Ovary (tissue), 7 donors: ENCODE measurements at regions not wholly inside any gene's neighbourhood (a gene's known extent, or its start where the extent isn't known, plus 50 kb on each side); places are given as distances from the start of the nearest gene placed in this dataset.

Experiments
- DNase-seq, 5 donors: peaks; one replicate each; pipeline ENCODE4 v3.0.0-alpha.2; 2019 to 2020
- H3K27ac ChIP-seq, 2 donors: fragments of 200-600 bp; one replicate each; pipeline versions ENCODE4 v1.5.1 to v1.8.0; 2019 to 2022
- H3K27me3 ChIP-seq: fragments of 200-600 bp; one replicate; pipeline ENCODE4 v1.8.0; 2022
- H3K36me3 ChIP-seq: fragments of 200-600 bp; sonication (generic); one replicate; pipeline ENCODE4 v1.5.1; 2019
- H3K4me1 ChIP-seq: one replicate; pipeline ENCODE4 v1.8.1; 2013; ENCODE audit warnings: mild to moderate bottlenecking, moderate library complexity; ENCODE audit not compliant: insufficient read depth
- H3K4me3 ChIP-seq: fragments of 200-600 bp; sonication (generic); one replicate; pipeline ENCODE4 v1.5.1; 2017
- H3K9me3 ChIP-seq, 2 donors: fragments of 200-600 bp in 1 of 2; sonication (generic) in 1 of 2; one replicate each; pipeline versions ENCODE4 v1.5.1 to v1.8.1; 2013 to 2019; ENCODE audit warnings: mild to moderate bottlenecking in 1 of 2, moderate library complexity in 1 of 2
- CTCF ChIP-seq, 3 donors: fragments of 450-650 bp in 2 of 3; fragments of 200-600 bp in 1 of 3; IDR thresholded peaks; one replicate each; pipeline versions ENCODE4 v1.5.1 to v1.8.0; 2016 to 2022; ENCODE audit warnings: antibody characterized with exemption in 3 of 3, mild to moderate bottlenecking in 1 of 3
- EP300 ChIP-seq: sonication (generic); formaldehyde crosslinking; IDR thresholded peaks from one replicate; pipeline ENCODE4 v1.6.1; 2017; ENCODE audit warnings: antibody characterized with exemption
- POLR2A ChIP-seq: fragments of 450-650 bp; IDR thresholded peaks from one replicate; pipeline ENCODE4 v1.6.1; 2017; ENCODE audit warnings: antibody characterized with exemption, mild to moderate bottlenecking, moderate library complexity
- WGBS, 3 donors: extraction: QIAGEN DNeasy Blood & Tissue Kit in 1 of 3; methylation state at CpG; one replicate each; pipeline versions ENCODE4 v1.1.5 to v1.1.7; 2013 to 2017; 5-methylcytosine and 5-hydroxymethylcytosine counted together
- intact Hi-C, 4 donors: fragments of 100-400 bp; cut with DNase I; formaldehyde crosslinking; loops; one replicate each; pipeline versions ENCODE4 v1.11.0 to v1.15.1; 2022 to 2023
- donor health status: DM: no; HTN: no; CAD: no; lungs with moderate emphysema.
- donor health status: DM: no; HTN: no; CAD: no.
- donor health status: Bipolar disorder and iron deficiency.
- donor health status: DM: no; HTN: no; CAD: no.
- donor health status: DM: yes; HTN: yes; CAD: no.

DNA sequence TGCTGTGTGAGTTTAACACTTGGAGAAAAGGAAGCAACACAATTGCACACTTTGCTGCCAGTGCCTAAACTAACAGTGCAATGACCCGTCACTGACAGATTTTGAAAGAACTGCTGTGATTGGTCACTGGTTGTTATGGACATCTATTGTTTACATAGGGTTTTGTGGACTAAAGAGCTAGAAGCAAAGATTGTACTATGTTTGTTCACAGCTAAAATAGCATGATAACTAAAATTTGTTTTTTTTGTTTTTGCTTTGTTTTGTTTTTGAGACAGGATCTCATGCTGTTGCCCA, 112.4 kb upstream of the GOLGA8J start:
- 58 to 63% (median 60%) methylated on average over 1 of the region's 1 CpG for WGBS, 3 donors
- intact Hi-C loops = loop anchor here in 1 of 4 donors (10.0 kb wide), 1 partner anchor 56 kb away; no protein-coding TSS in a partner anchor

GRCh38 chr15:29969562-29970401, 113.0 kb upstream of the GOLGA8J start:
- H3K27ac ChIP-seq = no peak overlapping the region
- no peaks in the 10 kb centered on the region for H3K27me3 ChIP-seq
- H3K4me3 ChIP-seq = no peak overlapping the region

More for the DNA sequence above, 112.4 kb upstream of the GOLGA8J start:
- Histone ChIP-seq H3K27me3 (no peaks in the 10 kb centered on the region), H3K27ac (no peak overlapping the region), H3K9me3 (no peaks in the 10 kb centered on the region), H3K4me1 (no peaks in the 10 kb centered on the region), H3K36me3 (no peaks in the 10 kb centered on the region), H3K4me3 (no peak overlapping the region)
- DNase-seq = no peak
- TF ChIP-seq POLR2A (no peak), CTCF (IDR thresholded peaks at IDR 0.05) (no peak), EP300 (no peak)

DNA sequence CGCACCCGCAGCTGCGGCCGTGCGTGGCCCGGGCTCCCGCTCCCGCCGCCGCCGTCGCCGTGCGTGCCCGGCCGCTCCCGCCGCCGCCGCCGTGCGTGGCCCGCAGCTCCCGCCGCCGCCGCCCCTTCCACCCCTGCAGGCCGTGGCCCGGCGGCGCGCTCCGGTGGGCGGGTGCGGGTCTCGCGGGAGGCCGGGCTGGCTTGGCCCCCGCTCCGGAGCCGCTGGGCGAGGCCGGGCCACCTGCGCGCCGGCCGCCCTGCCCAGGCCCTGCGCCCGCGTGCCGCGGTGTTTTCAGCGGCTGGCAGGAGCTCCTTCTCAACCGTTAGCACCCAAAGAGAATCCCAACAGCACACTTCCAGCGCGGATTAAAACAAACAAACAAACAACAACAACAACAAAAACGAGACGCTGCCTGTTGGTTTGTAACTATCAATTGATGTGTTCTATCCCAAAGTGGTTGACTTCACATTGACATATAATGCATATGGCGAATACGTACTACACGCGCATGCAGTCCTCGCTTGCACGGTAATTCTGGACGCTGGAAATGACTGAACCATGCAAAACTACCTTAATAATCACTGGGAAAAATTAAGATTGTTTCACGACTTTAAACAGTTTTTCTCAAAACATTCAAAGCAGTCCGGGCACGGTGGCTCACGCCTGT, 113.7 kb upstream of the GOLGA8J start:
- no peaks in the 10 kb centered on the region for H3K27me3 ChIP-seq
- H3K4me3 ChIP-seq = peak overlapping the region; percentile 51
- WGBS, 3 donors = 14 to 32% (median 17%) methylated on average over 38 to 69 of the region's 69 CpGs
- H3K9me3 ChIP-seq = no peaks in the 10 kb centered on the region
- intact Hi-C loops = no loop called here
- TF ChIP-seq EP300 (no peak), POLR2A (no peak), CTCF (IDR thresholded peaks at IDR 0.05) (no peak)
- no peaks in the 10 kb centered on the region for H3K36me3 ChIP-seq
- no peak for DNase-seq
- H3K4me1 ChIP-seq = no peaks in the 10 kb centered on the region
- no peak overlapping the region for H3K27ac ChIP-seq

More at GRCh38 chr15:29969562-29970401, 113.0 kb upstream of the GOLGA8J start:
- TF ChIP-seq CTCF (IDR thresholded peaks at IDR 0.05) = no peak
- TF ChIP-seq EP300 = no peak
- no peak for TF ChIP-seq POLR2A
- H3K4me1 ChIP-seq = no peaks in the 10 kb centered on the region
- intact Hi-C loops = loop anchor here in 1 of 4 donors (10.0 kb wide), 1 partner anchor 55 kb away; no protein-coding TSS in a partner anchor
- DNase-seq = no peak
- no peaks in the 10 kb centered on the region for H3K9me3 ChIP-seq
- 80 to 88% (median 86%) methylated on average over 10 of the region's 10 CpGs for WGBS, 3 donors
- H3K36me3 ChIP-seq = no peaks in the 10 kb centered on the region

- TF ChIP-seq EP300 (no peak), CTCF (IDR thresholded peaks at IDR 0.05) (no peak), POLR2A (no peak)
- Histone ChIP-seq H3K9me3 (no peaks in the 10 kb centered on the region), H3K4me1 (no peaks in the 10 kb centered on the region), H3K4me3 (peak overlapping the region; percentile 51), H3K36me3 (no peaks in the 10 kb centered on the region), H3K27ac (no peak overlapping the region), H3K27me3 (no peaks in the 10 kb centered on the region)
- intact Hi-C loops = no loop called here
- DNase-seq = peak in 3 of 5 donors; percentile 11 to 48 (median 28)
- WGBS, 3 donors = 2 to 4% (median 3%) methylated on average over 72 to 91 of the region's 91 CpGs
These were observed 114.5 kb upstream of the GOLGA8J start for GRCh38 chr15:29968099-29968894.
